Keratinocyte (primary cell): ENCODE measurements at regions not wholly inside any gene's neighbourhood (a gene's known extent, or its start where the extent isn't known, plus 50 kb on each side); places are given as distances from the start of the nearest gene placed in this dataset.

Source experiments
- EZH2 ChIP-seq: IDR thresholded peaks from one replicate; pipeline ENCODE4 v1.6.1; 2012; ENCODE audit warnings: inconsistent platforms, mild to moderate bottlenecking, low read length, moderate library complexity
- TF ChIP-seq, protein P1 (sequence below), 3 experiments: IDR thresholded peaks in 1 of 3; conservative IDR thresholded peaks in 1 of 3; optimal IDR thresholded peaks in 1 of 3; 2 replicates in 2 of 3; 3 replicates in 1 of 3; pipeline versions ENCODE3 to v1.5.1; 2011; ENCODE audit warnings: low read length in 3 of 3, mild to moderate bottlenecking in 3 of 3, moderate library complexity in 2 of 3, control low read depth in 1 of 3, inconsistent platforms in 1 of 3; ENCODE audit not compliant: insufficient read depth in 2 of 3; ENCODE audit errors: extremely low read depth in 1 of 3

- TF ChIP-seq EZH2: no peak
- TF ChIP-seq, protein P1, sequence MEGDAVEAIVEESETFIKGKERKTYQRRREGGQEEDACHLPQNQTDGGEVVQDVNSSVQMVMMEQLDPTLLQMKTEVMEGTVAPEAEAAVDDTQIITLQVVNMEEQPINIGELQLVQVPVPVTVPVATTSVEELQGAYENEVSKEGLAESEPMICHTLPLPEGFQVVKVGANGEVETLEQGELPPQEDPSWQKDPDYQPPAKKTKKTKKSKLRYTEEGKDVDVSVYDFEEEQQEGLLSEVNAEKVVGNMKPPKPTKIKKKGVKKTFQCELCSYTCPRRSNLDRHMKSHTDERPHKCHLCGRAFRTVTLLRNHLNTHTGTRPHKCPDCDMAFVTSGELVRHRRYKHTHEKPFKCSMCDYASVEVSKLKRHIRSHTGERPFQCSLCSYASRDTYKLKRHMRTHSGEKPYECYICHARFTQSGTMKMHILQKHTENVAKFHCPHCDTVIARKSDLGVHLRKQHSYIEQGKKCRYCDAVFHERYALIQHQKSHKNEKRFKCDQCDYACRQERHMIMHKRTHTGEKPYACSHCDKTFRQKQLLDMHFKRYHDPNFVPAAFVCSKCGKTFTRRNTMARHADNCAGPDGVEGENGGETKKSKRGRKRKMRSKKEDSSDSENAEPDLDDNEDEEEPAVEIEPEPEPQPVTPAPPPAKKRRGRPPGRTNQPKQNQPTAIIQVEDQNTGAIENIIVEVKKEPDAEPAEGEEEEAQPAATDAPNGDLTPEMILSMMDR (optimal IDR thresholded peaks at IDR 0.05 in 1 of 3, IDR thresholded peaks at IDR 0.05 in 1 of 3, conservative IDR thresholded peaks at IDR 0.05 in 1 of 3; ENCODE audit: extremely low read depth in 1 of 3, insufficient read depth in 2 of 3, low read length in 3 of 3): no peak
Observed at GRCh38 chr2:176885661-176886060, 326.9 kb upstream of the HNRNPA3 start.
